GM12878 (cell line): ENCODE measurements at regions not wholly inside any gene's neighbourhood (a gene's known extent, or its start where the extent isn't known, plus 50 kb on each side); places are given as distances from the start of the nearest gene placed in this dataset.

Experiments used
- ATAC-seq: fragments of 200-7000 bp; cut with Tn5 transposase; 3 replicates; pipeline ENCODE4 v1.9.1; 2020; ENCODE audit warnings: mild to moderate bottlenecking, moderate library complexity
- BruUV-seq: library from RNA; stranded (reverse); fragments of 400-500 nt; replicated peaks from 2 replicates; lab custom pipeline; 2021; lab: Mats Ljungman, UMichigan
- CTCF ChIA-PET: fragments of 300-600 bp; sonication (Branson Sonifier 250); formaldehyde crosslinking; extraction: SDS; loops from one replicate; lab custom pipeline; 2021; ENCODE audit warnings: inconsistent platforms; lab: Yijun Ruan, JAX
- POLR2A ChIA-PET: fragments of 350-600 bp; formaldehyde crosslinking; extraction: SDS; loops from one replicate; lab custom pipeline; 2021; ENCODE audit warnings: inconsistent platforms; lab: Charles Lee
- RAD21 ChIA-PET: fragments of 300-600 bp; sonication (Branson Sonifier 250); formaldehyde crosslinking; loops from one replicate; lab custom pipeline; 2023; ENCODE audit warnings: antibody characterized with exemption; ENCODE audit not compliant: unreplicated experiment; lab: Charles Lee
- SMC1A ChIA-PET: fragments of 300-600 bp; sonication (Branson Sonifier 250); formaldehyde crosslinking; loops from one replicate; lab custom pipeline; 2023; ENCODE audit not compliant: unreplicated experiment, uncharacterized antibody; lab: Charles Lee
- DNase-seq: peaks from one replicate; pipeline ENCODE4 v3.0.0-alpha.2; 2011; ENCODE audit warnings: low read depth, low spot score
- FAIRE-seq: peaks from 3 replicates; lab custom pipeline; 2011; peaks lifted over from hg19 to GRCh38; lab: Jason Lieb, UNC
- H2AFZ ChIP-seq: 2 replicates; pipeline ENCODE4 v1.6.0; 2011; ENCODE audit warnings: low read depth, low read length, control low read depth; ENCODE audit not compliant: control insufficient read depth
- H3K27ac ChIP-seq: 2 replicates; pipeline ENCODE4 v1.5.1; 2011; ENCODE audit warnings: control low read depth; ENCODE audit not compliant: control insufficient read depth, insufficient read depth
- H3K27me3 ChIP-seq, 2 experiments: replicated peaks in 1 of 2; 2 replicates each; pipeline versions ENCODE4 v1.6.0 to v1.6.1; 2011; ENCODE audit warnings: low read length in 1 of 2; ENCODE audit not compliant: control insufficient read depth in 2 of 2, insufficient read depth in 2 of 2
- H3K36me3 ChIP-seq, 2 experiments: 2 replicates each; pipeline ENCODE4 v1.5.1; 2011; ENCODE audit warnings: low read length in 1 of 2; ENCODE audit not compliant: control insufficient read depth in 2 of 2, insufficient read depth in 2 of 2
- H3K4me1 ChIP-seq: 2 replicates; pipeline ENCODE4 v1.6.1; 2011; ENCODE audit warnings: mild to moderate bottlenecking, low read length, moderate library complexity, mixed read lengths; ENCODE audit not compliant: control insufficient read depth, insufficient read depth
- H3K4me2 ChIP-seq: 2 replicates; pipeline ENCODE4 v1.6.0; 2011; ENCODE audit warnings: control low read depth; ENCODE audit not compliant: control insufficient read depth, insufficient read depth
- H3K4me3 ChIP-seq: fragments of 200-600 bp; sonication (generic); 2 replicates; pipeline ENCODE4 v1.5.1; 2016
- H3K79me2 ChIP-seq: 2 replicates; pipeline ENCODE4 v1.6.0; 2011; ENCODE audit warnings: low read length; ENCODE audit not compliant: control insufficient read depth, insufficient read depth
- H3K9ac ChIP-seq: 2 replicates; pipeline ENCODE4 v1.8.0; 2011; ENCODE audit warnings: low read length, control low read depth, mixed read lengths; ENCODE audit not compliant: control insufficient read depth, insufficient read depth
- H3K9me3 ChIP-seq: replicated peaks from 3 replicates; pipeline ENCODE4 v1.5.1; 2011; ENCODE audit warnings: mild to moderate bottlenecking, low read length; ENCODE audit not compliant: control insufficient read depth, insufficient read depth
- H4K20me1 ChIP-seq: 2 replicates; pipeline ENCODE4 v1.6.0; 2011; ENCODE audit not compliant: control insufficient read depth, insufficient read depth
- EP300 ChIP-seq, 2 experiments: fragments of 150-350 bp in 1 of 2; IDR thresholded peaks; 2 replicates each; pipeline ENCODE4 v1.6.1; 2011 to 2012; ENCODE audit warnings: low read depth in 2 of 2, low read length in 2 of 2, borderline replicate concordance in 1 of 2, improper control_type of control experiment in 1 of 2, inconsistent platforms in 1 of 2; ENCODE audit not compliant: control insufficient read depth in 1 of 2
- GABPA ChIP-seq: IDR thresholded peaks from 2 replicates; pipeline ENCODE4 v1.6.1; 2014; ENCODE audit warnings: antibody characterized with exemption, low read depth, mild to moderate bottlenecking, inconsistent platforms
- GATAD2B ChIP-seq: fragments of 450-650 bp; conservative IDR thresholded peaks from 2 replicates; pipeline ENCODE4 v1.6.1; 2017; ENCODE audit warnings: low read depth, mild to moderate bottlenecking, moderate library complexity
- MYC ChIP-seq: IDR thresholded peaks from 2 replicates; pipeline ENCODE4 v1.6.1; 2011; ENCODE audit warnings: mild to moderate bottlenecking, low read length, moderate library complexity, inconsistent platforms; ENCODE audit not compliant: insufficient read depth, insufficient replicate concordance, insufficient read length, severe bottlenecking
- NFYA ChIP-seq: IDR thresholded peaks from 2 replicates; pipeline ENCODE4 v1.6.1; 2011; ENCODE audit warnings: low read depth, mild to moderate bottlenecking, low read length, improper control_type of control experiment, borderline replicate concordance
- NR2C2 ChIP-seq: IDR thresholded peaks from 2 replicates; pipeline ENCODE4 v1.6.1; 2011; ENCODE audit warnings: borderline replicate concordance, low read depth; ENCODE audit not compliant: control insufficient read depth, insufficient read length
- POLR2AphosphoS2 ChIP-seq: IDR thresholded peaks from 2 replicates; pipeline ENCODE4 v1.6.1; 2011; ENCODE audit warnings: low read depth, mild to moderate bottlenecking, low read length, improper control_type of control experiment, moderate library complexity
- RBBP5 ChIP-seq: fragments of 200-600 bp; sonication (generic); conservative IDR thresholded peaks from 2 replicates; pipeline ENCODE4 v1.6.1; 2016
- SREBF1 ChIP-seq: IDR thresholded peaks from 2 replicates; pipeline ENCODE4 v1.6.1; 2012; ENCODE audit warnings: mild to moderate bottlenecking, low read length
- STAT1 ChIP-seq: fragments of 450-650 bp; conservative IDR thresholded peaks from 2 replicates; pipeline ENCODE4 v1.6.1; 2014; ENCODE audit warnings: antibody characterized with exemption, mild to moderate bottlenecking
- YBX1 ChIP-seq: fragments of 450-650 bp; IDR thresholded peaks from 2 replicates; pipeline ENCODE4 v1.6.1; 2016; ENCODE audit warnings: antibody characterized with exemption
- ZNF274 ChIP-seq: IDR thresholded peaks from one replicate; pipeline ENCODE4 v1.8.0; 2011; ENCODE audit not compliant: insufficient read length, insufficient read depth
- ZNF687 ChIP-seq: fragments of 450-650 bp; IDR thresholded peaks from 2 replicates; pipeline ENCODE4 v1.6.1; 2017; ENCODE audit warnings: mild to moderate bottlenecking, moderate library complexity
- WGBS: methylation state at CpG from one replicate; pipeline ENCODE4 v1.1.6; 2016; ENCODE audit warnings: low lambda C conversion rate; ENCODE audit not compliant: insufficient replicate concordance, insufficient coverage; ENCODE audit errors: missing lambda C conversion rate; 5-methylcytosine and 5-hydroxymethylcytosine counted together
- in situ Hi-C: fragments of 300-500 bp; cut with MboI; formaldehyde crosslinking; loops from 9 replicates; pipeline ENCODE4 v1.14.3; 2018; ENCODE audit warnings: mixed read lengths
- intact Hi-C: fragments of 100-400 bp; cut with micrococcal nuclease; formaldehyde crosslinking; loops from one replicate; pipeline ENCODE4 v1.14.2; 2022; ENCODE audit not compliant: unreplicated experiment

DNA sequence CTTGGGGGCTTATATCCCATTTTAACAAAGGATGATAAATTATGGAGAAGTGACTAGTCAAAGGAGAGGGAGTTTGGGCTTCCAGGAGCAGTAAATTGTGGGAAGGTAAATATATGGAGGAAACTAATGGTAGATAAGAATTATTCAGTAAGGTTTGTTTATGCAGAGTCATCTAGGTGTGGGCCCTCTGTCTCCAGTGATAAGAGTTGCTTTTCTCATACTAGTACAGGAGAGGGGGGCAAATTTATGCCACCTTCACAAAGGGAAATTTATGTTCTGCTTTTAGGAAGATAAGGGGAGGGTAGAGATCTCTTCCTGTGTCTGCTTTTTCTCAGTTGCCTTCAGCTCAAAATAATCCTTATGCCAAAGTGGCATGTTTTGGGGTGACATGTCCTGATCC lies 383.7 kb upstream of the PPP2R3A start:
- ChIA-PET SMC1A (no interaction called here), POLR2A (no interaction called here), RAD21 (no interaction called here), CTCF (no interaction called here)
- no peak for TF ChIP-seq GATAD2B
- TF ChIP-seq ZNF274 = no peak
- TF ChIP-seq RBBP5 = no peak
- no TSS peak for BruUV-seq
- Histone ChIP-seq H3K4me3 (no peak overlapping the region), H3K36me3 (no peaks in the 10 kb centered on the region), H3K27ac (no peak overlapping the region), H3K9me3 (no peaks in the 10 kb centered on the region), H4K20me1 (no peaks in the 10 kb centered on the region), H3K9ac (no peak overlapping the region), H3K4me1 (no peaks in the 10 kb centered on the region), H3K4me2 (no peak overlapping the region), H3K79me2 (no peaks in the 10 kb centered on the region), H3K27me3 (no peaks in the 10 kb centered on the region), H2AFZ (no peak overlapping the region)
- DNase-seq (no peak), ATAC-seq (no peak), FAIRE-seq (no peak)
- intact Hi-C loops = no loop called here
- in situ Hi-C loops = no loop called here

DNA sequence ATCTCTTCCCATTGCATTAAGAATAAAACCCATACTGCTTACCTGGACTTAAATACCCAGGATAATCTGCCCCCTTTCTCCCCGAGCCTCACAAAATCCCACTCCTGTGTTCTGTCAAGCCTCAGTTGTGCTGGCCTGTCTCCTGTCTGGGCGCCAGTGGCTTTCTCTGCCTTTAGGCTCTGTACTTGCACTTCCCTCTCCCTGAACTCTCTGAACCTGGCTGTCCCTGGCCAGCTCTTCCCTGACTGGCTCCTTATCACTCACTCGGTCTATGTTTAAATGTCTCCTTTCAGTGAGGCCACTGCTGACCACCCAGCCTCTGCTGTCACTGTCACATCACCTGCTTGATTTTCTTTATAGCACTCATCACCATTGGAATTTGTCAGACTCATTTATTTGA lies 382.7 kb upstream of the PPP2R3A start:
- POLR2A ChIA-PET = no interaction called here
- SMC1A ChIA-PET = no interaction called here
- Histone ChIP-seq H3K36me3 (no peaks in the 10 kb centered on the region), H3K9ac (no peak overlapping the region), H3K4me3 (no peak overlapping the region), H4K20me1 (no peaks in the 10 kb centered on the region), H3K27ac (no peak overlapping the region), H3K27me3 (no peaks in the 10 kb centered on the region), H3K79me2 (no peaks in the 10 kb centered on the region), H3K9me3 (no peaks in the 10 kb centered on the region), H3K4me1 (no peaks in the 10 kb centered on the region), H3K4me2 (no peak overlapping the region), H2AFZ (no peak overlapping the region)
- ATAC-seq (no peak), FAIRE-seq (no peak), DNase-seq (no peak)
- WGBS = 0% methylated on average over 3 of the region's 3 CpGs
- in situ Hi-C loops = no loop called here
- RAD21 ChIA-PET = no interaction called here
- intact Hi-C loops = no loop called here
- no TSS peak for BruUV-seq
- CTCF ChIA-PET = no interaction called here
- TF ChIP-seq GABPA = no peak
- no peak for TF ChIP-seq MYC
- no peak for TF ChIP-seq POLR2AphosphoS2
- no peak for TF ChIP-seq NFYA
- no peak for TF ChIP-seq SREBF1
- no peak for TF ChIP-seq EP300 (IDR thresholded peaks at IDR 0.05; ENCODE audit: borderline replicate concordance in 1 of 2, control insufficient read depth in 1 of 2, low read depth in 2 of 2, low read length in 2 of 2)
- no peak for TF ChIP-seq NR2C2
- no peak for TF ChIP-seq YBX1
- TF ChIP-seq STAT1 = no peak
- TF ChIP-seq ZNF687 = no peak
